Right atrium auricular region (tissue), 2 donors: ENCODE measurements at regions not wholly inside any gene's neighbourhood (a gene's known extent, or its start where the extent isn't known, plus 50 kb on each side); places are given as distances from the start of the nearest gene placed in this dataset.

Experiments
- DNase-seq: peaks from one replicate; pipeline ENCODE4 v3.0.0-alpha.2; 2019; ENCODE audit warnings: low spot score
- H3K27ac ChIP-seq, 2 donors: fragments of 200-600 bp; sonication (generic); 1 replicate in 1 of 2; 2 replicates in 1 of 2; pipeline ENCODE4 v1.5.1; 2016 to 2019
- H3K27me3 ChIP-seq, 2 donors: fragments of 200-600 bp; sonication (generic); one replicate each; pipeline versions ENCODE4 v1.5.1 to v1.6.0; 2017 to 2019
- H3K36me3 ChIP-seq: fragments of 200-600 bp; sonication (generic); one replicate; pipeline ENCODE4 v1.5.1; 2016
- H3K4me1 ChIP-seq, 2 donors: fragments of 200-600 bp; sonication (generic); one replicate each; pipeline versions ENCODE4 v1.5.1 to v1.6.0; 2017 to 2019
- H3K4me3 ChIP-seq, 2 donors: fragments of 200-600 bp; sonication (generic); 1 replicate in 1 of 2; 2 replicates in 1 of 2; pipeline ENCODE4 v1.5.1; 2017 to 2019; ENCODE audit warnings: mild to moderate bottlenecking in 1 of 2, moderate library complexity in 1 of 2
- H3K9me3 ChIP-seq, 2 donors: fragments of 200-600 bp; sonication (generic); one replicate each; pipeline ENCODE4 v1.5.1; 2019
- TF ChIP-seq, protein P1 (sequence below), 2 donors: fragments of 200-600 bp; sonication (generic); IDR thresholded peaks; one replicate each; pipeline ENCODE4 v1.5.1; 2019; ENCODE audit warnings: antibody characterized with exemption in 2 of 2

DNA sequence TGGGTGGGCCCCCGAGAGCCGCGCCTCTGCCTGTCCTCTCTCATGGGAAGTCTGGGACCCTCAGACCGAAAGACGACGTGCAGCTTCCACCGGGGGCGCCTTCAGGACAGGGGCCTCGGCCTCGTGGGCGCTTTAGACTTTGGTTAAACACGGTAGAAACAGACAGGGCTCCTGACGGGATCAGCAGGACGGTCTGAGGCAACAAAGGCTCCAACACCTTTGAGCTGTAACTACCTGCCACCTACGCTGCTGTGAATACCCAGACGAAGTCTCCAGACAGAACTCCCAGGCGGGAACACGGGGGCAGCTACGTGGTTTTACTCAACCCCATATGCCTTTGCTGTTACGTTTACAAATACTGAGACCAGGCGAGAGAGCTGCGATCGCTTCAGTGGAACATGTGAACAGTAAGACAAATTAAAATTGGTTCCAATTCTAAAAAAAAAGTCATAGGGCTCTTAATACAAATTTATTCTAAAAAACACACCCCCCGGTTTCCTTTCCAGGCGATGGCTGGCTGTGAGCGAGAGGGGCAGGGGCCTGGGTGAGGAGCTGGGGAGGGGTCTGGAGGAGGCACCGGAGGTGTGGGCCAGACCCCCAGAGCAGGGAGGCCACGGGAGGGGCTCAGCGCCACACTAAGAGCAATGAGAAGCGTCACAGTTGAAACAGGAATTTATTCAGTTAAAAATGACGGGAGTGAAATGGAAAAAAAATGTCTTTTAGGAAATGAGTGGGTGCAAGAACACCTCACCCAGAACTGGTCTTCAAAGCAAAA, 453.2 kb downstream of the QKI start:
- TF ChIP-seq, protein P1, sequence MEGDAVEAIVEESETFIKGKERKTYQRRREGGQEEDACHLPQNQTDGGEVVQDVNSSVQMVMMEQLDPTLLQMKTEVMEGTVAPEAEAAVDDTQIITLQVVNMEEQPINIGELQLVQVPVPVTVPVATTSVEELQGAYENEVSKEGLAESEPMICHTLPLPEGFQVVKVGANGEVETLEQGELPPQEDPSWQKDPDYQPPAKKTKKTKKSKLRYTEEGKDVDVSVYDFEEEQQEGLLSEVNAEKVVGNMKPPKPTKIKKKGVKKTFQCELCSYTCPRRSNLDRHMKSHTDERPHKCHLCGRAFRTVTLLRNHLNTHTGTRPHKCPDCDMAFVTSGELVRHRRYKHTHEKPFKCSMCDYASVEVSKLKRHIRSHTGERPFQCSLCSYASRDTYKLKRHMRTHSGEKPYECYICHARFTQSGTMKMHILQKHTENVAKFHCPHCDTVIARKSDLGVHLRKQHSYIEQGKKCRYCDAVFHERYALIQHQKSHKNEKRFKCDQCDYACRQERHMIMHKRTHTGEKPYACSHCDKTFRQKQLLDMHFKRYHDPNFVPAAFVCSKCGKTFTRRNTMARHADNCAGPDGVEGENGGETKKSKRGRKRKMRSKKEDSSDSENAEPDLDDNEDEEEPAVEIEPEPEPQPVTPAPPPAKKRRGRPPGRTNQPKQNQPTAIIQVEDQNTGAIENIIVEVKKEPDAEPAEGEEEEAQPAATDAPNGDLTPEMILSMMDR (IDR thresholded peaks at IDR 0.05), result no peak
- no peak for DNase-seq
- Histone ChIP-seq H3K27me3 (no peaks in the 10 kb centered on the region), H3K9me3 (no peaks in the 10 kb centered on the region), H3K4me1 (no peaks in the 10 kb centered on the region), H3K4me3 (no peak overlapping the region), H3K36me3 (no peaks in the 10 kb centered on the region), H3K27ac (no peak overlapping the region)

DNA sequence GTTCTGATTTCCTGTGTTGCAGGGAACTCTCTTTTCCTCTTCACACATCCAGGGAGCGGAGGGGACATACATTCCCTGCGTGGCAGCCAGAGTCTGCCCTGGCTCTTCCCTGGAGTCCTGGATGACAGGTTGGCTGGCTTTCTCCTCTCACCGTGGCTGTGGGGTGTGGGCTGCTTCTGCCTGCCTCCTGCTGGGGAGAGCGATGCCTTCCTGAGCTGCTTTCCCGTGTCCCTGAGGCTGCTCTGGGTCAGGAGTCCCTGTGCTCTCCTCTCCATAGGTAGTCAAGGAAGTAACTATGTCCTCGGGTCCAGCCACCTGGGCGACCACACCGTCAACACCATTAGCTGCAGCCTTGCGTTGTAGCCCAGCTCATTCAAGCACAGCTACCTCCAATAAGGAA, 451.7 kb downstream of the QKI start:
- no peaks in the 10 kb centered on the region for H3K9me3 ChIP-seq
- no peaks in the 10 kb centered on the region for H3K36me3 ChIP-seq
- no peaks in the 10 kb centered on the region for H3K27me3 ChIP-seq
- TF ChIP-seq, protein P1 (IDR thresholded peaks at IDR 0.05), result no peak
- no peak overlapping the region for H3K4me3 ChIP-seq
- no peak overlapping the region for H3K27ac ChIP-seq
- no peaks in the 10 kb centered on the region for H3K4me1 ChIP-seq
- no peak for DNase-seq

DNA sequence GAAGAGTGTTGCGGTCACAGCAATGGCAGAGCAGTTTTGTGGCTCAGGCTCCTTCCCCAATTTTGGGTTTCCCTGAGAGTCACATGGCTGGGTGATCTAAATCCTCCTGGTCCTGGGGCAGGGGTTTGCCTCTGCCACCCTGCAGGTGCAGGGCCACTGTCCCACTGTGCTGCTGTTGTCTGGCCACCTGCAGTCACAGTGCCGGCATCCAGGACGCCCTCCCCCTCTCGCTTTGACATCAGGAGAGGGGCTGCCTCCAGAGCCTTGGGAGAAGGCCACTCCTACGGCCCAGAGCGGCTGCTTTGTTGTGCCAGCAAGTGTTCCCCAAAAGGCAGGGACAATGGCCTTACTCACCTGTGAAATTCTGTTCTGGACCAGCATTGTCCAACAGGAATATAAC, 449.0 kb downstream of the QKI start:
- Histone ChIP-seq H3K4me3 (no peak overlapping the region), H3K36me3 (no peaks in the 10 kb centered on the region), H3K27me3 (no peaks in the 10 kb centered on the region), H3K4me1 (peaks cover 0 to 9% of the 10 kb centered on the region in 2 donors), H3K9me3 (no peaks in the 10 kb centered on the region), H3K27ac (no peak overlapping the region)
- TF ChIP-seq, protein P1 (IDR thresholded peaks at IDR 0.05), result no peak
- no peak for DNase-seq

DNA sequence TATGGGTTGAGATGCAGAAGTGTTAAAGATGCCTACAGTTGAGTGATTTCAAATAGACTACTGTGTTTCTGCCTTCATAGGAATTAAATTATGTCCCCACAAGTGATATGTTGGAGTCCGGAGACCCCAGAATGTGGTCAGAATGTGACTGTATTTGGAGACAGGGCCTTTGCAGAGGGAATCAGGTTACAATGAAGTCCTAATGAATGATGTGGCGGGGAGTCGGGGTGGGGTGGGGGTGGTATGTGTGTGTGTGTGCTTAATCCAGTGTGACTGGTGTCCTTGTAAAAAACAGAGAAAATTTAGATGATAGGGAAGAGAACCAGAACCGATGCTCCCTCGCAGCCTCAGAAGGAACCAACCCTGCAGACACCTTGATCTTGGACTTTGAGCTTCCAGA, 448.2 kb downstream of the QKI start:
- Histone ChIP-seq H3K9me3 (no peaks in the 10 kb centered on the region), H3K36me3 (no peaks in the 10 kb centered on the region), H3K4me3 (no peak overlapping the region), H3K27ac (no peak overlapping the region), H3K27me3 (no peaks in the 10 kb centered on the region), H3K4me1 (peaks cover 0 to 9% of the 10 kb centered on the region in 2 donors)
- TF ChIP-seq, protein P1 (IDR thresholded peaks at IDR 0.05), result no peak
- DNase-seq, result no peak

DNA sequence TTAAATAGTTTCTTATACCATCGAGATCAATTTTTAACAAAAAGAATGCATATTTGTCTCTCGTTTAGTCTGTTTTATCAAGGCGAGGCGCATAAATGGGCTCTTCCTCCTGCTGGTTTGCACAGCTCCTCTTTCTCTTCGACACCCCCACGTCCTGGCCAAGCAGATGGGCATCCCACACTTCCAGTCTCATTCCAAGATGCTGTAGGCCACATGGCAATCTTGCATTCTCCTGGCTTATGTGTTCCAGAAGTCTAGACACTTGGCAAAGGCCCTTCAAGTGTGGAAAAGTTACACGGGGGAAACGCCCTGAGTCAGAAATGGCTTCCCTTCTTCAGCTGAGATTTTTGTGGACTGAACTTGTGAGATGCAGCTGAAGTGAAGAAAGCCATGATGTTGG, 447.1 kb downstream of the QKI start:
- H3K9me3 ChIP-seq, result no peaks in the 10 kb centered on the region
- no peaks in the 10 kb centered on the region for H3K36me3 ChIP-seq
- peaks cover 0 to 9% of the 10 kb centered on the region in 2 donors for H3K4me1 ChIP-seq
- no peak overlapping the region for H3K27ac ChIP-seq
- DNase-seq, result no peak
- H3K27me3 ChIP-seq, result no peaks in the 10 kb centered on the region
- TF ChIP-seq, protein P1 (IDR thresholded peaks at IDR 0.05), result no peak
- no peak overlapping the region for H3K4me3 ChIP-seq
